ENCODE measurements at regions not wholly inside any gene's neighbourhood (a gene's known extent, or its start where the extent isn't known, plus 50 kb on each side); places are given as distances from the start of the nearest gene placed in this dataset.

GRCh38 chr14:66139432-66139831, 346.7 kb upstream of the CCDC196 start:
- no peak for TF ChIP-seq POLR2A (IDR thresholded peaks at IDR 0.05)
- no peak for TF ChIP-seq CTCF (IDR thresholded peaks at IDR 0.05)

Measured in uterus (tissue), 2 donors.